H1 (cell line): ENCODE measurements at regions not wholly inside any gene's neighbourhood (a gene's known extent, or its start where the extent isn't known, plus 50 kb on each side); places are given as distances from the start of the nearest gene placed in this dataset.

Experiments used
- CTCF ChIA-PET: fragments of 300-600 bp; sonication (Branson Sonifier 250); formaldehyde crosslinking; loops from one replicate; lab custom pipeline; 2021; ENCODE audit not compliant: partially characterized antibody; lab: Charles Lee
- POLR2A ChIA-PET: fragments of 300-600 bp; sonication (Branson Sonifier 250); formaldehyde crosslinking; loops from one replicate; lab custom pipeline; 2021; ENCODE audit warnings: inconsistent platforms; ENCODE audit not compliant: partially characterized antibody; lab: Charles Lee
- DNase-seq, 2 experiments: peaks; one replicate each; pipeline versions ENCODE4 v3.0.0 to v3.0.0-alpha.2; 2010 to 2022; ENCODE audit warnings: low spot score in 2 of 2, low read depth in 1 of 2, mixed read lengths in 1 of 2
- FAIRE-seq: peaks from 2 replicates; lab custom pipeline; 2011; peaks lifted over from hg19 to GRCh38; lab: Jason Lieb, UNC
- H2AFZ ChIP-seq: 2 replicates; pipeline ENCODE4 v1.8.1; 2012; ENCODE audit warnings: low read length, inconsistent platforms
- H2AK5ac ChIP-seq: 2 replicates; pipeline ENCODE4 v1.6.1; 2013; ENCODE audit warnings: low read depth, low read length
- H2BK120ac ChIP-seq: replicated peaks from 2 replicates; pipeline ENCODE3; 2013; ENCODE audit warnings: low read depth, low read length, inconsistent platforms
- H2BK12ac ChIP-seq: 2 replicates; pipeline ENCODE4 v1.6.1; 2013; ENCODE audit warnings: low read depth, low read length
- H2BK15ac ChIP-seq: 2 replicates; pipeline ENCODE4 v1.6.1; 2013; ENCODE audit warnings: low read length
- H2BK20ac ChIP-seq: 2 replicates; pipeline ENCODE4 v1.6.1; 2013; ENCODE audit warnings: low read length
- H2BK5ac ChIP-seq: 2 replicates; pipeline ENCODE4 v1.6.1; 2013; ENCODE audit warnings: low read depth, low read length
- H3K14ac ChIP-seq: 2 replicates; pipeline ENCODE4 v1.6.1; 2013; ENCODE audit warnings: inconsistent platforms; ENCODE audit not compliant: insufficient read length
- H3K18ac ChIP-seq: 2 replicates; pipeline ENCODE4 v1.6.1; 2013; ENCODE audit warnings: low read length; ENCODE audit errors: extremely low read depth
- H3K23ac ChIP-seq: 2 replicates; pipeline ENCODE4 v1.6.1; 2013; ENCODE audit warnings: inconsistent platforms; ENCODE audit not compliant: insufficient read length
- H3K23me2 ChIP-seq: 2 replicates; pipeline ENCODE4 v1.6.1; 2013; ENCODE audit warnings: low read depth, low read length
- H3K27ac ChIP-seq: 2 replicates; pipeline ENCODE4 v1.6.1; 2011; ENCODE audit warnings: low read depth, low read length, inconsistent platforms
- H3K27me3 ChIP-seq, 4 experiments: replicated peaks in 1 of 4; 1 replicate in 1 of 4; 2 replicates in 3 of 4; pipeline versions ENCODE4 v1.6.1 to v1.8.1; 2011 to 2013; ENCODE audit warnings: low read length in 3 of 4, mild to moderate bottlenecking in 3 of 4, inconsistent platforms in 2 of 4, mixed read lengths in 2 of 4, moderate library complexity in 1 of 4; ENCODE audit not compliant: control insufficient read depth in 3 of 4, insufficient read depth in 3 of 4; ENCODE audit errors: extremely low read depth in 1 of 4
- H3K36me3 ChIP-seq, 4 experiments: 2 replicates each; pipeline versions ENCODE4 v1.6.1 to v1.8.1; 2011 to 2013; ENCODE audit warnings: mild to moderate bottlenecking in 4 of 4, low read length in 3 of 4, moderate library complexity in 2 of 4, control low read depth in 1 of 4, inconsistent platforms in 1 of 4; ENCODE audit not compliant: insufficient read depth in 4 of 4, control insufficient read depth in 2 of 4
- H3K4ac ChIP-seq: replicated peaks from 2 replicates; pipeline ENCODE3; 2013; ENCODE audit warnings: low read length, low read depth, mixed read lengths, inconsistent platforms; ENCODE audit not compliant: insufficient read length
- H3K4me1 ChIP-seq, 4 experiments: replicated peaks in 1 of 4; 1 replicate in 1 of 4; 2 replicates in 3 of 4; pipeline versions ENCODE4 v1.6.1 to v1.8.1; 2011 to 2013; ENCODE audit warnings: low read length in 3 of 4, inconsistent platforms in 2 of 4, mixed read lengths in 1 of 4; ENCODE audit not compliant: insufficient read depth in 4 of 4, control insufficient read depth in 3 of 4
- H3K4me2 ChIP-seq, 2 experiments: 2 replicates each; pipeline versions ENCODE4 v1.6.1 to v1.8.1; 2011 to 2013; ENCODE audit warnings: low read depth in 2 of 2, low read length in 2 of 2, control low read depth in 1 of 2, inconsistent platforms in 1 of 2, mild to moderate bottlenecking in 1 of 2; ENCODE audit not compliant: insufficient read depth in 1 of 2
- H3K4me3 ChIP-seq, 4 experiments: fragments of 200-600, 300-600 bp in 1 of 4; sonication (generic), shearing (Covaris generic), sonication (Bioruptor Twin) in 1 of 4; 2 replicates each; pipeline versions ENCODE4 v1.5.1 to v1.8.1; 2011 to 2016; ENCODE audit warnings: low read length in 4 of 4, low read depth in 3 of 4, control low read depth in 2 of 4, inconsistent platforms in 2 of 4, mild to moderate bottlenecking in 2 of 4, mixed read lengths in 1 of 4, moderate library complexity in 1 of 4; ENCODE audit not compliant: insufficient read depth in 2 of 4; ENCODE audit errors: extremely low read depth in 1 of 4
- H3K56ac ChIP-seq: replicated peaks from 2 replicates; pipeline ENCODE3; 2013; ENCODE audit warnings: low read depth, mild to moderate bottlenecking, mixed read lengths, low read length, inconsistent platforms; ENCODE audit not compliant: insufficient read length
- H3K79me1 ChIP-seq: 2 replicates; pipeline ENCODE4 v1.6.1; 2013; ENCODE audit warnings: low read depth, low read length, control low read depth
- H3K79me2 ChIP-seq, 2 experiments: 2 replicates each; pipeline versions ENCODE4 v1.6.1 to v1.8.1; 2012 to 2013; ENCODE audit warnings: low read length in 2 of 2, mild to moderate bottlenecking in 2 of 2, inconsistent platforms in 1 of 2; ENCODE audit not compliant: insufficient read depth in 2 of 2, control insufficient read depth in 1 of 2
- H3K9ac ChIP-seq, 4 experiments: replicated peaks in 1 of 4; 1 replicate in 1 of 4; 2 replicates in 3 of 4; pipeline versions ENCODE4 v1.6.1 to v1.8.1; 2011 to 2013; ENCODE audit warnings: low read depth in 3 of 4, low read length in 3 of 4, control low read depth in 2 of 4, mild to moderate bottlenecking in 2 of 4, moderate library complexity in 2 of 4, inconsistent platforms in 1 of 4; ENCODE audit errors: extremely low read depth in 1 of 4
- H3K9me3 ChIP-seq, 2 experiments: 2 replicates each; pipeline versions ENCODE4 v1.6.1 to v1.8.1; 2012 to 2013; ENCODE audit warnings: mild to moderate bottlenecking in 2 of 2, moderate library complexity in 2 of 2, control low read depth in 1 of 2, inconsistent platforms in 1 of 2, low read depth in 1 of 2, low read length in 1 of 2, mixed read lengths in 1 of 2; ENCODE audit not compliant: insufficient read depth in 2 of 2
- H4K20me1 ChIP-seq, 2 experiments: replicated peaks in 1 of 2; 2 replicates each; pipeline versions ENCODE3 to v1.8.1; 2011 to 2013; ENCODE audit warnings: inconsistent platforms in 2 of 2, low read length in 2 of 2, mild to moderate bottlenecking in 1 of 2; ENCODE audit not compliant: insufficient read depth in 2 of 2, control insufficient read depth in 1 of 2
- H4K5ac ChIP-seq: 2 replicates; pipeline ENCODE4 v1.6.1; 2013; ENCODE audit warnings: low read length, low read depth, mixed read lengths, inconsistent platforms; ENCODE audit not compliant: insufficient read length
- H4K8ac ChIP-seq: 2 replicates; pipeline ENCODE4 v1.8.0; 2013; ENCODE audit warnings: mild to moderate bottlenecking, moderate library complexity, low read length, inconsistent platforms; ENCODE audit not compliant: insufficient read depth; ENCODE audit errors: extremely low read depth
- H4K91ac ChIP-seq: replicated peaks from 2 replicates; pipeline ENCODE3; 2013; ENCODE audit warnings: low read length, mixed read lengths, inconsistent platforms; ENCODE audit not compliant: insufficient read length
- ASH2L ChIP-seq: fragments of 200-600, 300-600 bp; sonication (generic); IDR thresholded peaks from one replicate; pipeline ENCODE4 v1.7.1; 2017; ENCODE audit warnings: low read length
- CBX5 ChIP-seq: fragments of 300-800, 300-1000 bp; sonication (generic); IDR thresholded peaks from 2 replicates; pipeline ENCODE4 v1.7.1; 2016; ENCODE audit warnings: antibody characterized with exemption, low read length, low read depth
- EP300 ChIP-seq, 2 experiments: IDR thresholded peaks; 1 replicate in 1 of 2; 2 replicates in 1 of 2; pipeline ENCODE4 v1.6.1; 2011 to 2012; ENCODE audit warnings: low read depth in 2 of 2, low read length in 2 of 2, mild to moderate bottlenecking in 2 of 2, borderline replicate concordance in 1 of 2, inconsistent platforms in 1 of 2, moderate library complexity in 1 of 2
- HDAC6 ChIP-seq: IDR thresholded peaks from one replicate; pipeline ENCODE4 v1.7.1; 2012; ENCODE audit warnings: low read depth, mild to moderate bottlenecking, inconsistent platforms, low read length, moderate library complexity
- NANOG ChIP-seq: IDR thresholded peaks from 2 replicates; pipeline ENCODE4 v1.6.1; 2011; ENCODE audit warnings: low read length, low read depth, mild to moderate bottlenecking, inconsistent platforms; ENCODE audit not compliant: insufficient read depth, poor library complexity, severe bottlenecking
- NRF1 ChIP-seq: IDR thresholded peaks from 2 replicates; pipeline ENCODE4 v1.6.1; 2011; ENCODE audit warnings: mild to moderate bottlenecking, low read depth, low read length, improper control_type of control experiment
- TBP ChIP-seq: IDR thresholded peaks from 2 replicates; pipeline ENCODE4 v1.6.1; 2011; ENCODE audit warnings: low read depth, low read length, improper control_type of control experiment
- ZNF274 ChIP-seq: IDR thresholded peaks from 2 replicates; pipeline ENCODE4 v1.7.0; 2012; ENCODE audit warnings: low read length, borderline replicate concordance; ENCODE audit errors: extremely low read depth
- WGBS, 2 experiments: shearing (Covaris generic) in 1 of 2; methylation state at CpG; one replicate each; pipeline versions ENCODE4 v1.1.6 to v1.1.7; 2013 to 2015; ENCODE audit warnings: low lambda C conversion rate in 2 of 2, mixed read lengths in 2 of 2, inconsistent platforms in 1 of 2, low coverage in 1 of 2, missing lambda C conversion rate in 1 of 2; ENCODE audit not compliant: insufficient replicate concordance in 2 of 2, insufficient coverage in 1 of 2, insufficient read length in 1 of 2; ENCODE audit errors: extremely low coverage in 1 of 2, missing lambda C conversion rate in 1 of 2; 5-methylcytosine and 5-hydroxymethylcytosine counted together

GRCh38 chr13:63632321-63632720, 2216.7 kb upstream of the PCDH20 start:
- Histone ChIP-seq H2BK20ac (no peak overlapping the region), H3K27ac (no peak overlapping the region), H2BK12ac (no peak overlapping the region), H4K91ac (no peak overlapping the region), H3K56ac (no peak overlapping the region), H2BK120ac (no peak overlapping the region), H3K9ac (no peak overlapping the region), H3K14ac (no peak overlapping the region), H3K79me2 (no peaks in the 10 kb centered on the region), H3K27me3 (no peaks in the 10 kb centered on the region), H4K5ac (no peak overlapping the region), H3K23me2 (no peaks in the 10 kb centered on the region), H3K4me3 (no peak overlapping the region), H4K20me1 (no peaks in the 10 kb centered on the region), H2AFZ (no peak overlapping the region), H2BK15ac (no peak overlapping the region), H2BK5ac (no peak overlapping the region), H3K23ac (no peak overlapping the region), H3K9me3 (no peaks in the 10 kb centered on the region), H3K79me1 (no peaks in the 10 kb centered on the region), H3K36me3 (no peaks in the 10 kb centered on the region), H3K18ac (no peak overlapping the region), H2AK5ac (no peak overlapping the region), H3K4me2 (no peak overlapping the region), H3K4ac (no peak overlapping the region), H3K4me1 (no peaks in the 10 kb centered on the region), H4K8ac (no peak overlapping the region)
- WGBS, 2 experiments = 87% methylated on average over 3 of the region's 3 CpGs; no CpG with 5 or more reads in 1 of the 2 experiments
- DNase-seq = no peak
- ChIA-PET CTCF (interaction anchor here (0.7 kb wide), 1 partner anchor 85 kb away, joined by 3 read pairs; no protein-coding TSS in a partner anchor), POLR2A (no interaction called here)
- no peak for TF ChIP-seq ASH2L
- TF ChIP-seq TBP = no peak
- no peak for TF ChIP-seq EP300 (IDR thresholded peaks at IDR 0.05; ENCODE audit: borderline replicate concordance in 1 of 2, low read depth in 2 of 2, low read length in 2 of 2)
- TF ChIP-seq NRF1 = no peak
- TF ChIP-seq CBX5 = no peak
- no peak for TF ChIP-seq HDAC6
- no peak for TF ChIP-seq ZNF274
- no peak for TF ChIP-seq NANOG
- FAIRE-seq = no peak
